HG03175 (cell line): ENCODE measurements at regions not wholly inside any gene's neighbourhood (a gene's known extent, or its start where the extent isn't known, plus 50 kb on each side); places are given as distances from the start of the nearest gene placed in this dataset.
"Not testable (repeated sequence)": the region's sequence is repeated elsewhere in the genome, so short reads cannot be mapped to it uniquely, and the experiment has no call there.

ENCODE experiments used
- ATAC-seq: cut with Tn5 transposase; IDR thresholded peaks from one replicate; pipeline ENCODE4 v1.9.1; 2021; ENCODE audit warnings: mild to moderate bottlenecking, moderate library complexity; ENCODE audit not compliant: unreplicated experiment

DNA sequence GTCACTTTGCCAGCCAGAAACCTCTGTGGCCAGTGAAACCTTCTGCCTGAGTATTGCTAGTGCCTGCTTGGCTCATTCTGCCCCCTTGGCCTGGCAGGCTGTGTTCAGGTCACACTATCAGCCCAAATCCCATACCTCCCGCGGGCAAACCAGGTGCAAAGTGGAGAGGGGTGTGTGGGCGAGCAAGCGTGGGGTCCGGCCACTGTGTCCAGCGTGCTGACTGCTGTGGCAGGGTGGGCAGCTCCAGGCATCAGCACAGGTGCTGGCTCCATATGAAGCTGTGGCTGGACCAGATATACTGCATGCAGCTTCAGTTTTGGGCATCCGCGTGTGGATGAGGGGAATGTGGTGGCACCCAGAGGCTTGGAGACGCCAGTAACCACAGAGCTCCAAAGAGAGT, 576.5 kb upstream of the EDIL3 start:
- ATAC-seq = no peak

DNA sequence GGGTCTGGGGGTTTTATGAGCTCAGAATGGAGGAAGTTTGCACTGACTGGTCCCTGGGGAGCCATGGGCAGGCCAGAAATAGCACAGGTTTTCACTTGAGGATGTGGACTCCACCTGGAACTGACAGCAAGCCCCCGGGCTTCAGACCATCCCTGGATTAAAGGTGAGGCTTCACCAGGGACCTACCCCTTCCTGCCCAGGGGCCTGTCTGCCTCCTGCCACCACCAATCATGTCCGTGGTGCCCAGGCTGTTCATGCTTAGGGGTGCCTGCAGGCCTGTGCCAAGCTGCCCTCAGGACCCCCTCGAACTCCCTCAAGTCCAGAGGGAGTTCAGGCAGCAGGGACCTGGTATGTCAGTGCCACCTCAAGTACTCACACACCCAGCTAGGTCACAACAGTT, 577.2 kb upstream of the EDIL3 start:
- ATAC-seq = no peak

DNA sequence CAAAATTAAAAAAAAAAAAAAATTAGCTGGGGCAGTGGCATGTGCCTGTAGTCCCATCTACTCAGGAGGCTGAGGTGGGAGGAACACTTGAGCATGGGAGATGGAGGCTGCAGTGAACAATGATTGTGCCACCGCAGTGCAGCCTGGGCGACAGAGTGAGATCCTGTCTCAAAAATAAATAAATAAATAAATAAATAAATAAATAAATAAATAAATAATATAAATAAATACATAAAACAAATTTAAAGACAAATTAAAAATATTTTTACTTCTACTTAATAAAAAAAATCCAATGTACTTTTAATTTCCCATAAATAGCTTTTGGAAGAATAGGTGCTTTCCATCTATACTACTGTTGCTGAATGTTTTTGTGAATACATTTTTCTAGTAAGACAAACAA, 598.4 kb upstream of the EDIL3 start:
- no peak for ATAC-seq

DNA sequence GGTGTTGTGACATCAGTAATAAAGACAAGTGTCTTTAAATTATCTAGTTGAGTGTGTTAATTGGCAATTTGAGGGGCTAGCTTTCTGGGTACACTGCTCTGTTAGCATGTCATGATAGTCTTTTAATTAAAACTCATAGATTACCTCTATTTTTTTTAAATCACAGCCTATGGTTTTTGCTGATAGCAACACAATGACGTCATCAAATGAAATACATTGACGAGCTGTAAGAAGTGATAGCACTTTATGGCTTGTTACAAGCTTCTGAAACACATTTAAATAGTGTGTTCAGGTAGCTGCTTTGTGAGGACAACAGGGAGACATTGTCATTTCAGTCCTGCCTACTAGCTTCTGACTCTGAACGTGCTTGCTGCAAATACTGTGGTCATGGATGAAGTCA, 600.5 kb upstream of the EDIL3 start:
- ATAC-seq = no peak

DNA sequence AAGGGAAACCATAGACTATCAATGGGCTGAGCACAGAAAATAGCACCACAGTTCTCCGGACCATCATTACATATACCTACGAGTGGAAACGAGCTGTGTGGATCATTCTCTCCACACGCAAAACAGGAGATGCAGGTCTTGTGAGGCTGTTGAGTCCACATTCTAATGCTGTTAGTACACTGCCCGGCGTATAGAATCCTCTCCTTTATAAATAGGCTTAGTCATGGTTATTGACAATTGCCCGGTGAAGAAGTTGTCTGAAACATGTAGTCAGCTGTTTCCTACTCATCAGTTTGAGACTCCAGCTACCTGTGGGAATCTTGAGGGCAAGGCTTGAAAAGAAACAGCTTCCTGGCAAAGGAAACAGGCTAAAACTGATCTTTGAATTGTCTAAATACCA, 602.0 kb upstream of the EDIL3 start:
- ATAC-seq = no peak

DNA sequence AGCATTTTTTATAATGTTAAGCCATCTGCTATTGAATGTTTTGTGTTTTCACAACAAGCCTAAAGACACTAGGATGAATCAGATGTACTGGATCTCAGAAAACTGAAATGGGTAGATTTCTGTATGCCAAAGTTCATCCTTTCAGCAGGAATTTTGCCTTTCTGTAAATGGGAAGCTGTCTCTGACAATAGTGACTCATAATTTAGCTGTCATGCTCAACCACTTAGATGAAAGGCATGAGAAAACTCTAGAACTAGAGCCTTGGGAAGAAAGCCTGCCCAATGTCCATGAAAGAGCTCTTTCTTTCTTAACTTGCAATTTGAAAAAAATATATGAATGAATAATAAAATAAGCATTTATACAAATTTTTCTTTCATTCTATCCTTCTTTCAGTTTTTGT, 616.0 kb upstream of the EDIL3 start:
- ATAC-seq = no peak

DNA sequence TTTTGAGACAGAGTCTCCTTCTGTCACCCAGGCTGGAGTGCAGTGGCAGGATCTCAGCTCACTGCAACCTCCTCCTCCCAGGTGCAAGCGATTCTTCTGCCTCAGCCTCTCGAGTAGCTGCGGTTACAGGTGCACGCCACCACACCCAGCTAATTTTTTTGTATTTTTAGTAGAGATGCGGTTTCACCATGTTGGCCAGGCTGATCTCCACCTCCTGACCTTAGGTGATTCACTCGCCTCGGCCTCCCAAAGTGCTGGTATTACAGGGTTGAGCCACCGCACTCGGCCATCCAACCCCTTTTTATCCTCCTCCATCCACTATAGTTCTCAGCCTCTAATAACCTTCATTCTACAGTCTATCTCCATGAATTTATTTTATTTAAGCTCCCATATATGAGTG, 617.3 kb upstream of the EDIL3 start:
- ATAC-seq = not testable (repeated sequence)

DNA sequence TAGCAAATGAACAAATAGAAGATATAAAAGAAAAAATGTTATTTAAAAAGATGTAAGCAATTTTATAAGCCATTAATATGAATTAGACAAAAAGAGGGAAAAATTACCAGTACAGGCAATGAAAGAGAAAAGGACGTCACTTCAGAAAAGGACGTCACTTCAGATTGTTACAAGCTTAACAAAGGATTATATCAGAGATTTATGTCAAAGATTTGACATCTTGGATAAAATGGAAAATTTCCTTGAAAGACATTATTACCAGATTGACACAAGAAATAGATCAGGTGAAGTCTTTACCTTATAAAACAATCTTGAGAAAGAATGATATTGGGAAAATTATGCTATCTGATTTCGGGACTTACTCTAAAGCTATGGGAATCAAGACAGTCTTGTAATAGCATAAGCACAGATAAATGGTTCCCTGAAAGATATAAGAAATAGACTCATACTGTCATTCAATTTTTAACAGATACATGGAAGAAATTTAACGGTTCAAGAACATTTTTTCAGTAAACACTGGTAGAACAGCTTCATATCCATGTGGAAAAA, 625.4 kb upstream of the EDIL3 start:
- no peak for ATAC-seq

DNA sequence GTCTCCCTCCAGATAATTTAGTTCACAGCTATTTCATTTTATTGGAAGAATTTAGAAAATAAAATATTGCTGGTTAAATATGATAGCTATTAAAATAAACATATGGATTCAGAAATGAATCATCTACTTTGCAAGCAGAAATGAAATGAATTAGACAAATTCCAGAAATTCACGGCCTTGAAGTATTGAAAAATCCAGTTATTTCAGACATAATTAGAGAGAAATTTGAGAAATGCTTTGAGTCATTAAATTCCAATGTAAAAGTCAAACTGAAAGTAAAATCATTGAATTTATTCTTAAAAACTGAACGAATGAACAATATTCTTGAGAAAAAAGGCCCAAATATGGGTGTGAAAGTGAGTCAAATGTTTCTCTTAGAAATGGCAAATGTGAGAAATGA, 632.6 kb upstream of the EDIL3 start:
- ATAC-seq = no peak

DNA sequence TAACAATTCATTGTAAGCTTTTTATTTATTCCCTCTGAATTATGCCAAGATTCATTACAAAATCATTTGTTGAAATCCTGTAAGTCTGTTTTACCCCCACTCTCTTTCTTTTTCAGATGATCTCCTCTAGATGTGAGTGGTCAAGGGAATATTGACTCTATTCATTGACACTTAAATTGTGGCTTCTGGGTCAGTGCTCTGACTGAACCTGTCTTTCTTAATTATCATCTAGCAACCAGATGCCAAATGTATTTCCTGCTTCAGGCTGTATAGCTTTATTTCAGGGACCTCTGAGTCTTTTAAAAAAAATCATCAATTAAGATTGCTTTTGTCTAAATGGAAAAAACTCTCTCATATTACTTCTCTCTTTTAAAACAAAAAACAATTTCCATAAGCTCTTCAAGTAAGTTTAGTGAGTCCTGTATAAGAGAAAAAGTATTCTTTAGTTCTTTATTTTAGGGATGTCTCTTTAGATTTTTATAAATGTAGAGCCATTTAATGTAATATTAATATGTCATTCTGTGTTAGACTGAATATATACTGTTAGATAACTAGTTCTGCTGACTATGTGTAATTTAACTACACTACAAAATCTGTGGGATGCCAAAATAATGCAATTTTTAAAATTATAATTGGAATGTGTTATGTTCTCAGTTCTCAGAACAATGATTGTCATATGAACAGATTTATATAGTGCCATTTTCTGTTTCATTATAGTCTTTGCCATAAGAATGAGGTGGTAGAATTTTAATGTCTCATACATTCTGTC, 645.8 kb upstream of the EDIL3 start:
- ATAC-seq = no peak

DNA sequence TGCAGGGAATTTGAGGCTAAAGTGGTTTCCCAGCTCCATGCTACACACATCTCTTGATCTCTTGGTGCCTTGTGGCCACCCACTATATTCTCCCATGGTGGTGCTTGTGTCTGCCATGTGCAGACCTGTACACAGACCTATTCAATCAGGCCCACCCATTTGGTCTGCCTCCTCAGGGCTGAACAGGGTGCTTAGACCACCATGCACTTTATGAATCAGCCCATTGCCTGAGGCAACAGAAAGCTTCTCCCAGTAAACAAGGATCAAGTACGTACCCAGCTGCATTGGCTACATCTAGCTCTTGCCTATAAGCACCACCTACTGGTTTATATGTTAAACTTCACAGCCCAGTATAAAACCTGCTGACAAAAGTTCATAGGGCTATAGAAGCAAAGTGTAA, 664.3 kb upstream of the EDIL3 start:
- no peak for ATAC-seq

DNA sequence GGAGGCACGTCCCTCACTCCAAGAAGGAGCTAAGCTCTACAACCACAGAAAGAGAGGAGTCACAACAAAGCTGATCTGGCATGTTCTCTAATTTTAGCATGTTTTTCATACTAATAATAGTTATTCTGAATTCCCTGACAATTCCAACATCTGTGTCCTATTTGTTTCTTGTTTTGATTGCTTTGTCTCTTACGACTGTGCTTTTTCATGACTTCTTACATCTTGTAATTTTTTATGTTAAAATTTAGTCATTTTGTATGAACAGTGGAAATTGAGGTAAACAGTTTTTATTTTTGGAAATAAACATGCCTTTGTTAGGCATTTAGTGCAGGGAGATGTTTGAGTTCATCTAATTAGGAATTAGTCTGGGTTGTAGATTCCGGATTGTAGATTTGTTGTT, 668.1 kb upstream of the EDIL3 start:
- ATAC-seq = no peak

DNA sequence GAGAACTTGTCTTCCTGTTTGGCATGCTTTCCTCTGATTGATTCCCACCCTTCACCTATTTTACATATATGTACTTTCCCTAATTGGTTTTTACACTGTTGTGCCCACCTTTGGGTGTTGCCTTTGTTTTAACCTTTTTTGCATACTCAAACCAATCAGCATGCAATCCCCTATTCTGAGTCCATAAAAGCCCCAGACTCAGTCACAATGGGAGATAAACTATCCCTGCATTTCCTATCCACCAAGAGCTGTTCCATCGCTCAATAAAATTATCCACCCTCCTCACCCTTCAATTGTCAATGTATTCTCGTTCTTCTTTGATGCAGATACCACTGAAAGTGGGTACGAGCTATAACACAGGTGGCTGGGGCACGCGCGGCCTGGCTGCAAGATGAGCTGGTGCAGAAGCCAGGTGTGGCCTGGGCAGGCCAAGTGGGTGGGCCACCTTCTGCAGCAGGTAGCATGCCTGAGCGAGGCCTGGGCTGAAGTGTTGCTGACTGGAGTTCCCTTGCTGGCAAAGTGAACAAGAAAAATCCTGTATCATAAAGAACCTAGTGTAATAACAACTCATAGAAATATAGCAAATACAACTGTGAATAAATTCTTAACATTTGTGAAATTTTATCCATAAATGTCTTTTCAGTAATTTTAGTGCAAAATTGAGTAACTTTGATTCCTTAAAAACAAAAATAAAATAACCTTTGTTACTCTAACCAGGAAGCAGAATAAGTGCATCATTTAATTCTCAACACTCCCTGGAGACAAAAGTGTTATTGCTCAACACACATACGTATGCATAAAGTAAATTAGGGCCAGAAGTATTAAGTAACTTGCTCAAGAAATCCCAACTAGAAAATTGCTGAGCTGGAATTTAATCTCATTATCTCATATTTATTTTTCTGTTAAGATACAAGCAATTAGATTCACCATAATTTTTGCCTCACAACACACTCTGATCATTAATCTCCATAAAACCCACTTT, 685.3 kb upstream of the EDIL3 start:
- ATAC-seq = no peak

DNA sequence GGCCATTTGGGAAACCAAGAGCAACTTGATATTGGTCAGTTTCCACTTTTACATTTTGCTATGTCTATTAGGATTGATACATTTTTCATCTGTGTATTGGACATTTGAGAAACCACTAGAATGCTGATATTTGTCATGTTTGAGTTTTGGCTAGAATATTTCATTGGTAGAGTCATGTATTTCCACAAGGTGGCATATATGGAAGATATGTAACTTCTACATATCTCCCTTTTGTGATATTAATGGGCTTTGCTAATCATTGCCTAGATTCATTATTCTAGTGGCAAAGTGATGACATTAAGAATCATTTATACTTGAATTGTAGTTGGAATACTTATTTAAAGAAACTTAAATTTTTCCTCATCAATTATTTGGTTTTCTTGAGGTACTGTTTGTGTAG, 692.9 kb upstream of the EDIL3 start:
- no peak for ATAC-seq

DNA sequence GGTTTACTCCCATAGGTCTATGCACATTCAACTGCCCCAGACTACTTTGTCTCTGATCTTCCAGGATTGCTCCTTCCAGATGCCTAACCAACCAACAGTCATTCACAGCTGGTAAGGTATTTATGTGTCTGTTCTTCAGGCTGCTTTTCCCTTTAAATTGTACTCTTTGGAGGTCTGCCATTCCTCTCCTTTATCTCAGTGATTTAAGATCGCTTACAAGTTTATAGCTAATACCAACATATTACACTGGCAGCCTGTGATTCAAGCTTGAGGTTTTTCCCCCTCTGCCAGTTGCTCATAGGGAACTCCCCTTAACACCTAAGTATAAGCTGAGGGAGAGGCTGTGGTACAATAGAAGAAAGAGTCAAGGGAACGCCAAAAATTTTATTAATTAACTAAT, 711.7 kb upstream of the EDIL3 start:
- no peak for ATAC-seq

DNA sequence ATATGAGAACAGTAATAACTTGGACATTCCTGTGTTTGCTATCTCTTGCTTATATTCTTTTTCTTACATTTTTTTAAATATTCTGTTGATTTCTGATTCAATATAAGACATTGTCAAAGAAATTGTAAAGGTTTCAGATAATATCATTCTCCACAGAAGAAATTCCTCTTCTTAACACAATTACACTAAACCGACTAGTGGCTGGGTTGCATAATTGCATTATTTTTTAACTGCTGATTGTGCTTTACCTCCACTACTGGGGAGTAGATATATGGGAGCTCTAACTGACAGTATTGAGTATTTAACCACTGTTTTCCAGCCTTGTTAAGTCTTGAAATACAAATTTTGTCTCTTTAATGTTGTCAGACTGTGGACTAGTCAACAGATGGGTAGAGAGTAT, 723.8 kb upstream of the EDIL3 start:
- ATAC-seq = no peak

DNA sequence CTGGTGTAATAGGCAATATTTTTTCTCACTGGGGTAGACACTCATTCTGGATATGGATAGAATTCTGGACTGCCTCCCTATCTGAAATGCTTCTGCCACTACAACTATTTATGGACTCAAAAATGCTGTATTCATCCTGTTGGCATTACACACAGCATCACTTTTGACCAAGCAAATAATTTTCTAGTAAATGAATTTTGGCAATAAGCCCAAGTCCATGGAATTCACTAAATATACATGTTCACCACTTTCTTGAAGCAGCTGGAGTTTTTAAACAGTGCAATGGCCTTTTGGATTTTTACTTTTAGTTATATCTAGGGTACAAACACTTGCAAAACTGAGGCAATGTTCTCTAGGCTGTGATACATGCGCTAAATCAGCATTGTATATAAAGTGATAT, 724.9 kb upstream of the EDIL3 start:
- no peak for ATAC-seq

DNA sequence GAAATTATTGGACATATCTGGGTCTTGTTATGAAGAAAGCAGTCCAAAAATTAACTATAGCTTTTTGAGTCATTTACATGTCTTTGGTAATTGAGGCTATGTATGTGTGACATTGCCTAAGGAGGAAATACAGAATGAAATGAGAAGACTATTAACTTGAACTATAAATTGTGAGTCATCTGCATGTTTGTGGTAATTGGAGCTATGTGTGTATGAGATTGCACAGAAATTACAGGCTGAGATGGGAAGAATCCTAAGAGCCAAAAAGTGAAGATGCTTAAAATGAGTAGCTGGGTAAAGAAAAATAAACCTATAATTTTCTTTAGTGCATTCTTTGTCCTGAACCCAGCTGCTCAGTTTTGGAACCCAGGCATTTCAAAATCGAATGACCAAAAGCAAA, 747.6 kb upstream of the EDIL3 start:
- ATAC-seq = no peak

DNA sequence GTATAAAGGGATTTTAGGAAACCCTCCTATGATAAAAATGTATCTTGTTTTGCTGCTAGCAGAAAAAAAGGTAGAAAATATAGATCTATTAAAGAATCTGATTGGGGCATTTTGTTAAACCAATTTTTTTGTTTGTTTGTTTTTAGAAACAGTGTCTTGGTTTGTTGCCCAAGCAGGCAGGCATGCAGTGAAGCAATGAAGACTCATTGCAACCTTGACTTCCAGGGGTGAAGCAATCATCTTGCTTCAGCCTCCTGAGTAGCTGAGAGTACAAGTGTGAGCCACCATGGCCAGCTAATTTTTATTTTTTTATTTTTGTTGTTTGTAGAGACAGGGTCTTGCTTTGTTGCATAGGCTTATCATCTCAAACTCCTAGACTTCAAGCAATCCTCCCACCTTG, 755.8 kb upstream of the EDIL3 start:
- ATAC-seq = no peak

DNA sequence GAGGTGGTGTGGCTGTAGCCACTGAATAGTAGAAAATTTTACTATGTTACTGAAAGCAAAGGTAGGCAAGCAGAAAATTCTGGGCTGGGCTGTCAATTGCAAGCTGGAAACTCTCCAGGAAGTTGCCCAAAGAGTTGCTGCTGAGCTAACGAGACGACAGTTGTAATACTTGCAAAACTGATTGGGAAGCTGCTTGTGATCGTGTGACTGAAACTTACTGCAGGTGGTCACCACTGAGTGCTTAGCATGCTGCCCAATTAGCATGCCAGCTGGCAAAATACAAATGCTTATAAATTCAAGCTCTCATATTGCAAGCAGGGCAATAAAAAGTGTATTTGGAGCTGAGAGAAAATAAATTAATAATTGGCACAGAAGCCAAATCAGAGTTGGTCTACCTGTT, 758.5 kb upstream of the EDIL3 start:
- ATAC-seq = no peak

DNA sequence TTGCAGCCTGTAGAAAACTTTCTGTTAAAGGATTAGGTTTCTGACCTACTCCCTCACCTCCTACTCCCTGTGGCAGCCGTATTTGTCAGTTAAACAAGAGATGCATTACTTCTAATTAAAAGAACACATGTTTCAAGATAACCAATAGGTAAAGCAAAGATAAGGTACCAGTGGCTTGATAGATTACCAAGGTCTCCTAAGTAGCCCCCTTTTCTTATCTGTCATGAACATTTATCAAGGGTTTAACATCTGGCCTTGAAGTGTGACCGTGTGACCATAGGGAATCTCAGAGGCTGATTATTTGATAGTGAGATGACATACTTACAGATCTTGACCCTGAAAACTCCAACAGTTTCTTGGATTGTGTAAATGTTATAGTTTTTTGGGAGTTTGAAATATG, 764.0 kb upstream of the EDIL3 start:
- ATAC-seq = no peak

DNA sequence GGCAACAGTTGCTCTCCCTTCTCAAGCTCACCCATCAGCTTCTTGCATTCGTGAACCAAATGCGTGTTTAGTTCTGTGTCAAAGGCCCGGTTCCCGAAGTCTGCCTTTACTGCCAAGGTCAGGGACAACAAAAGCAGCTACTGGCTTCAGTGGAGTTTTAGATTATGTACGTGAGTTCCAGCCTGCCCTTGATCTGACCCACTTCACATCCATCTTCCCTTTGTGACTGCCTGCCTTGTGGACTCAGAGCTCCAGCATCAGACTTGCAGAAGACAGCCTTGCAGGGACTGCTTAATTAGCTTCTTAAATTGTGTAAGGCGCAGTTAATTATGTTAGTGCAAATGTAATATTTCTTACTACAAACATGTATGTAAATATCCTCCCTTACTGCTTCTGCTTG, 774.7 kb upstream of the EDIL3 start:
- ATAC-seq = no peak
